ENCODE measurements at regions not wholly inside any gene's neighbourhood (a gene's known extent, or its start where the extent isn't known, plus 50 kb on each side); places are given as distances from the start of the nearest gene placed in this dataset.

- no peak for TF ChIP-seq GATA3 (IDR thresholded peaks at IDR 0.05; ENCODE audit: low read depth, low read length)
- TF ChIP-seq GATA2 (IDR thresholded peaks at IDR 0.05; ENCODE audit: low read depth, low read length), result no peak
Measured at GRCh38 chr3:163261618-163262017, 1765.0 kb downstream of the OTOL1 start.

Measured in SH-SY5Y (cell line).